ENCODE measurements at regions not wholly inside any gene's neighbourhood (a gene's known extent, or its start where the extent isn't known, plus 50 kb on each side); places are given as distances from the start of the nearest gene placed in this dataset.
"Not testable (repeated sequence)": the region's sequence is repeated elsewhere in the genome, so short reads cannot be mapped to it uniquely, and the experiment has no call there.

DNA sequence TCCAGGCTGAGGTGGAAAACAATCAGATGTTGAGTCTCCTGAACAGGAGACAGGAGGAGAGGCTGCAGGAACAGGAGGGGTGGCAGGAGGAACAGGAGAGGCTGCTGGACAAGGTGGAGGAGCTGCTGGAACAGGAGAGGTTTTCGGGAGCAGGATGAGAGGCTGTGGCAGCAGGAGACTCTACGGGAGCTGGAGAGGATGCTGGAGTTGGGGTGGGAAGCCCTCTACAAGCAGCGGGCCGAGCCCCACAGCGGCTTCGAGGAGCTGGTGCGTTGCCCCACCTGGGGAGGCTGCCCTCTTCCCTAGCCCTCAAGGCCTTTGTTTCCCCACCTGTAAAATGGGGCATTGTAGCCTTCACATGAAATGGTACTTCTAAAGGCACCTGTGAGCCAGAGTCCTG lies 156.4 kb downstream of the GOLGA6L4 start:
- H2BK15ac ChIP-seq (ENCODE audit: low read depth, low read length); H3K27me3 ChIP-seq (ENCODE audit: control insufficient read depth, insufficient read depth, low read length); DNase-seq; H4K91ac ChIP-seq (ENCODE audit: insufficient read depth, low read depth, low read length); H3K27ac ChIP-seq (ENCODE audit: insufficient read depth, low read length); H3K4me1 ChIP-seq (ENCODE audit: control insufficient read depth, insufficient read depth, low read length); H3K4ac ChIP-seq (ENCODE audit: low read depth, low read length); H3K18ac ChIP-seq (ENCODE audit: low read depth, low read length); H2AK5ac ChIP-seq (ENCODE audit: low read depth, low read length); H3K23ac ChIP-seq (ENCODE audit: low read depth, low read length); ATAC-seq (ENCODE audit: low read depth); H3K9me1 ChIP-seq (ENCODE audit: insufficient read depth, low read length); CTCF ChIA-PET; intact Hi-C loops (cut with micrococcal nuclease); H3K36me3 ChIP-seq (ENCODE audit: control insufficient read depth, insufficient read depth, low read length); H3K9me3 ChIP-seq (ENCODE audit: control insufficient read depth, insufficient read depth, low read length); H2AFZ ChIP-seq (replicated peaks; ENCODE audit: low read length, poor library complexity); H3K4me2 ChIP-seq (ENCODE audit: low read depth, low read length); H3K9ac ChIP-seq (ENCODE audit: low read depth, low read length); H2BK5ac ChIP-seq (ENCODE audit: low read depth, low read length, poor library complexity, severe bottlenecking); BruUV-seq (replicated peaks); H3K4me3 ChIP-seq (ENCODE audit: insufficient read depth, low read depth, low read length); H3K56ac ChIP-seq (ENCODE audit: extremely low read depth, insufficient read depth, low read length); H4K8ac ChIP-seq (ENCODE audit: low read depth in 2 of 2, low read length in 2 of 2); H3K79me1 ChIP-seq (ENCODE audit: low read depth in 1 of 2, low read length in 2 of 2); H2BK20ac ChIP-seq (ENCODE audit: low read depth, low read length); H4K20me1 ChIP-seq (ENCODE audit: insufficient read depth, low read length); H2BK120ac ChIP-seq (ENCODE audit: low read depth, low read length); H4K5ac ChIP-seq (ENCODE audit: low read depth, low read length); H2AK9ac ChIP-seq (replicated peaks; ENCODE audit: low read depth, low read length, poor library complexity); POLR2A ChIA-PET (ENCODE audit: unreplicated experiment); in situ Hi-C loops (cut with MboI; ENCODE audit: low sequenced_read_pairs); H3K14ac ChIP-seq (replicated peaks; ENCODE audit: low read depth, low read length); dilution Hi-C loops (cut with HindIII; ENCODE audit: low sequenced_read_pairs, unreplicated experiment): not testable (repeated sequence)
- 60% methylated on average over 1 of the region's 7 CpGs; no CpG with 5 or more reads in 1 of the 2 experiments for WGBS, 2 experiments (ENCODE audit: extremely low coverage in 2 of 2, insufficient read length in 1 of 2)

DNA sequence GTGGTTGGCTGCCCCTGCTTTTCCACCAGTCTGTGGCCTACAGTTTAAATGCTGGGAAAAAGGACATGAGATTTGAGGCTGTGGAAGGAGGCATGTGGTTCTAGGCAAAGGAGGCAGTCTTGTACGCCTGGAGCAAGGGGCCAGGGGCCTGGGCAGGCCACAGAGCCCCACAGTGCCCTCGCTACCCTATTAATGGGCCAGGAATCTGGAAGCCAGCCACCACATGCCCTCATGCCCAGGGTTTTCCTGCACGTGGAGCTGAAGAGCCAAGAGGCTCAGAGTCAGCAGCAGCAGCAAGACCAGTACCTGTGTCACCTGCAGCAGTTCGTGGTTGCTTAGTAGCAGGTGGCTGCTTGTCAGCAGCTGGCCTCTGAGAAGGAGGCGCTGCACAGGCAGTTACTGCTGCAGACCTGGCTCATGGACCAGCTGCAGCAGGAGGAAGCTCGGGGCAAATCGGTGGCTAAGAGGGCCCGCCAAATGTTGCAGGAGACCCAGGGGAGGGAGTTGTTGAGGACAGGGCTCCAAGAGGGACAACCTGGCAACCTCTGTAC lies 157.9 kb downstream of the GOLGA6L4 start:
- H3K36me3 ChIP-seq (ENCODE audit: control insufficient read depth, insufficient read depth, low read length); H3K4me1 ChIP-seq (ENCODE audit: control insufficient read depth, insufficient read depth, low read length); H2BK120ac ChIP-seq (ENCODE audit: low read depth, low read length); DNase-seq; H2BK15ac ChIP-seq (ENCODE audit: low read depth, low read length); H3K4ac ChIP-seq (ENCODE audit: low read depth, low read length); H3K4me3 ChIP-seq (ENCODE audit: insufficient read depth, low read depth, low read length); H3K18ac ChIP-seq (ENCODE audit: low read depth, low read length); H3K9me3 ChIP-seq (ENCODE audit: control insufficient read depth, insufficient read depth, low read length); H3K9me1 ChIP-seq (ENCODE audit: insufficient read depth, low read length); H3K27me3 ChIP-seq (ENCODE audit: control insufficient read depth, insufficient read depth, low read length); intact Hi-C loops (cut with micrococcal nuclease); H4K91ac ChIP-seq (ENCODE audit: insufficient read depth, low read depth, low read length); H2AK5ac ChIP-seq (ENCODE audit: low read depth, low read length); CTCF ChIA-PET; H3K23ac ChIP-seq (ENCODE audit: low read depth, low read length); H2BK20ac ChIP-seq (ENCODE audit: low read depth, low read length); H2AK9ac ChIP-seq (replicated peaks; ENCODE audit: low read depth, low read length, poor library complexity); H3K9ac ChIP-seq (ENCODE audit: low read depth, low read length); H3K56ac ChIP-seq (ENCODE audit: extremely low read depth, insufficient read depth, low read length); H2AFZ ChIP-seq (replicated peaks; ENCODE audit: low read length, poor library complexity); H3K14ac ChIP-seq (replicated peaks; ENCODE audit: low read depth, low read length); BruUV-seq (replicated peaks); dilution Hi-C loops (cut with HindIII; ENCODE audit: low sequenced_read_pairs, unreplicated experiment); H3K79me1 ChIP-seq (ENCODE audit: low read depth in 1 of 2, low read length in 2 of 2); POLR2A ChIA-PET (ENCODE audit: unreplicated experiment); ATAC-seq (ENCODE audit: low read depth); H3K4me2 ChIP-seq (ENCODE audit: low read depth, low read length); H3K27ac ChIP-seq (ENCODE audit: insufficient read depth, low read length); H4K8ac ChIP-seq (ENCODE audit: low read depth in 2 of 2, low read length in 2 of 2); H4K5ac ChIP-seq (ENCODE audit: low read depth, low read length); H2BK5ac ChIP-seq (ENCODE audit: low read depth, low read length, poor library complexity, severe bottlenecking); in situ Hi-C loops (cut with MboI; ENCODE audit: low sequenced_read_pairs); H4K20me1 ChIP-seq (ENCODE audit: insufficient read depth, low read length): not testable (repeated sequence)
- WGBS, 2 experiments (ENCODE audit: extremely low coverage in 2 of 2, insufficient read length in 1 of 2) = 31% methylated on average over 3 of the region's 8 CpGs; no CpG with 5 or more reads in 1 of the 2 experiments

Measured in IMR-90 (cell line).